ENCODE measurements at regions not wholly inside any gene's neighbourhood (a gene's known extent, or its start where the extent isn't known, plus 50 kb on each side); places are given as distances from the start of the nearest gene placed in this dataset.

GRCh38 chr16:87171723-87172122, 145.5 kb downstream of the C16orf95 start:
- TF ChIP-seq EZH2 (IDR thresholded peaks at IDR 0.05; ENCODE audit: insufficient read depth, low read length) = no peak
- no peak for TF ChIP-seq CTCF (IDR thresholded peaks at IDR 0.05; ENCODE audit: insufficient read depth, low read depth, low read length)
- Histone ChIP-seq H3K9me3 (ENCODE audit: insufficient read depth, low read depth, low read length) (no peaks in the 10 kb centered on the region), H3K4me3 (ENCODE audit: insufficient read depth, low read depth, low read length) (no peak overlapping the region), H3K4me2 (ENCODE audit: low read length) (no peak overlapping the region), H3K27me3 (ENCODE audit: insufficient read depth, low read length) (no peaks in the 10 kb centered on the region), H3K4me1 (ENCODE audit: insufficient read depth, low read length) (peaks cover 5% of the 10 kb centered on the region), H2AFZ (ENCODE audit: low read depth, low read length) (no peak overlapping the region), H3K79me2 (ENCODE audit: insufficient read depth, low read length) (no peaks in the 10 kb centered on the region), H3K27ac (ENCODE audit: low read depth, low read length) (no peak overlapping the region), H3K9ac (ENCODE audit: low read length) (no peak overlapping the region), H4K20me1 (ENCODE audit: insufficient read depth, low read length) (no peaks in the 10 kb centered on the region), H3K36me3 (ENCODE audit: insufficient read depth, low read length) (no peaks in the 10 kb centered on the region)
- H3K27ac Mint-ChIP-seq (ENCODE audit: unreplicated experiment) = no peak overlapping the region
- no peak overlapping the region for H3K4me3 Mint-ChIP-seq (ENCODE audit: unreplicated experiment)
- H3K4me1 Mint-ChIP-seq (ENCODE audit: low read depth, unreplicated experiment) = peaks cover 4% of the 10 kb centered on the region
- peaks cover 11% of the 10 kb centered on the region for H3K27me3 Mint-ChIP-seq (ENCODE audit: low read depth, unreplicated experiment)
- peaks cover 2% of the 10 kb centered on the region for H3K9me3 Mint-ChIP-seq (ENCODE audit: unreplicated experiment)
- FAIRE-seq (no peak), DNase-seq (ENCODE audit: low read depth) (no peak)
- no peaks in the 10 kb centered on the region for H3K36me3 Mint-ChIP-seq (ENCODE audit: low read depth, unreplicated experiment)

- no peaks in the 10 kb centered on the region for H3K9me3 ChIP-seq (ENCODE audit: insufficient read depth, low read depth, low read length)
- no peak overlapping the region for H3K4me2 ChIP-seq (ENCODE audit: low read length)
- H3K9ac ChIP-seq (ENCODE audit: low read length) = no peak overlapping the region
- H3K9me3 Mint-ChIP-seq (ENCODE audit: unreplicated experiment) = peaks cover 2% of the 10 kb centered on the region
- peaks cover 5% of the 10 kb centered on the region for H3K4me1 ChIP-seq (ENCODE audit: insufficient read depth, low read length)
- no peaks in the 10 kb centered on the region for H3K36me3 Mint-ChIP-seq (ENCODE audit: low read depth, unreplicated experiment)
- H3K27ac ChIP-seq (ENCODE audit: low read depth, low read length) = no peak overlapping the region
- H4K20me1 ChIP-seq (ENCODE audit: insufficient read depth, low read length) = no peaks in the 10 kb centered on the region
- no peak overlapping the region for H2AFZ ChIP-seq (ENCODE audit: low read depth, low read length)
- no peak overlapping the region for H3K27ac Mint-ChIP-seq (ENCODE audit: unreplicated experiment)
- TF ChIP-seq CTCF (IDR thresholded peaks at IDR 0.05; ENCODE audit: insufficient read depth, low read depth, low read length) (peak; percentile 15), EZH2 (IDR thresholded peaks at IDR 0.05; ENCODE audit: insufficient read depth, low read length) (no peak)
- FAIRE-seq (no peak), DNase-seq (ENCODE audit: low read depth) (no peak)
- H3K4me3 Mint-ChIP-seq (ENCODE audit: unreplicated experiment) = no peak overlapping the region
- H3K4me3 ChIP-seq (ENCODE audit: insufficient read depth, low read depth, low read length) = no peak overlapping the region
- no peaks in the 10 kb centered on the region for H3K27me3 ChIP-seq (ENCODE audit: insufficient read depth, low read length)
- no peaks in the 10 kb centered on the region for H3K36me3 ChIP-seq (ENCODE audit: insufficient read depth, low read length)
- H3K27me3 Mint-ChIP-seq (ENCODE audit: low read depth, unreplicated experiment) = peaks cover 19% of the 10 kb centered on the region
- H3K79me2 ChIP-seq (ENCODE audit: insufficient read depth, low read length) = no peaks in the 10 kb centered on the region
- H3K4me1 Mint-ChIP-seq (ENCODE audit: low read depth, unreplicated experiment) = peaks cover 4% of the 10 kb centered on the region
These were observed 144.6 kb downstream of the C16orf95 start for GRCh38 chr16:87172632-87173031.

DNA sequence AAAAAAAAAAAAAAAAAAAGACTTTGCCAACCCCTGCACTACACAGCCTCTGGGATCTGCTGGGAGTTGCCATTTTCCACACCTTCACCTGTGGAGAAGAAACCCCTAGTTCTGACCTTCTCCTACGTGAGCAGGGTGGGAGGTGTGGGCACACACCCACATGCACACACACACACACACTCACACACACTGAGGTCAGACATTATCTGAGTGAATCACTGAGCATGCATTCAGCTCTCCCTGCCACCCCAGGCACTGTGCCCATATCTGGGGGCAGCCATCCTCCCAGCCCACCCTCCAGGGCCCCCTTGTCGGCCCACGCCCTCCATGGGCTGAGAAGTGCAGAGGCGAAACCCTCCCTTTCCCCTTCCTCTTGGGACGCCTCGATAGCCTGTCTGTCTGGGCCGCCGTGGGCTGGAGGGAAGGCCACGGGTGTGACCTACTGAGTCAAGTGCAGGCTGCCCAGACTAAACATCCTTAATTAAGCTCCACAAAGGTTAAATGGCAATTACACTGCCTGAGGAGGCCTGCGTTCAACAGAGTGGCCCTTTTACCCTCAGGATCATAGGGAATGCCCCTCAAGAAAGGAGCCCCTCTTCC, 143.8 kb downstream of the C16orf95 start:
- H3K36me3 Mint-ChIP-seq (ENCODE audit: low read depth, unreplicated experiment) = no peaks in the 10 kb centered on the region
- Histone ChIP-seq H3K36me3 (ENCODE audit: insufficient read depth, low read length) (no peaks in the 10 kb centered on the region), H3K27ac (ENCODE audit: low read depth, low read length) (no peak overlapping the region), H3K4me2 (ENCODE audit: low read length) (peak overlapping the region; percentile 26), H3K9ac (ENCODE audit: low read length) (no peak overlapping the region), H2AFZ (ENCODE audit: low read depth, low read length) (no peak overlapping the region), H4K20me1 (ENCODE audit: insufficient read depth, low read length) (no peaks in the 10 kb centered on the region), H3K27me3 (ENCODE audit: insufficient read depth, low read length) (no peaks in the 10 kb centered on the region), H3K4me3 (ENCODE audit: insufficient read depth, low read depth, low read length) (no peak overlapping the region), H3K9me3 (ENCODE audit: insufficient read depth, low read depth, low read length) (no peaks in the 10 kb centered on the region), H3K79me2 (ENCODE audit: insufficient read depth, low read length) (no peaks in the 10 kb centered on the region), H3K4me1 (ENCODE audit: insufficient read depth, low read length) (peaks cover 12% of the 10 kb centered on the region)
- DNase-seq (ENCODE audit: low read depth) (peak; percentile 59), FAIRE-seq (no peak)
- TF ChIP-seq EZH2 (IDR thresholded peaks at IDR 0.05; ENCODE audit: insufficient read depth, low read length) (no peak), CTCF (IDR thresholded peaks at IDR 0.05; ENCODE audit: insufficient read depth, low read depth, low read length) (no peak)
- no peak overlapping the region for H3K27ac Mint-ChIP-seq (ENCODE audit: unreplicated experiment)
- H3K9me3 Mint-ChIP-seq (ENCODE audit: unreplicated experiment) = no peaks in the 10 kb centered on the region
- peaks cover 8% of the 10 kb centered on the region for H3K4me1 Mint-ChIP-seq (ENCODE audit: low read depth, unreplicated experiment)
- peaks cover 21% of the 10 kb centered on the region for H3K27me3 Mint-ChIP-seq (ENCODE audit: low read depth, unreplicated experiment)
- no peak overlapping the region for H3K4me3 Mint-ChIP-seq (ENCODE audit: unreplicated experiment)

Data from astrocyte (in vitro differentiated cells and primary cell).